ENCODE measurements at regions not wholly inside any gene's neighbourhood (a gene's known extent, or its start where the extent isn't known, plus 50 kb on each side); places are given as distances from the start of the nearest gene placed in this dataset.

- intact Hi-C loops (cut with micrococcal nuclease) = no loop called here
- Histone ChIP-seq H3K36me3 (replicated peaks in 1 of 2; ENCODE audit: control insufficient read depth in 1 of 2, insufficient read depth in 2 of 2, low read length in 2 of 2) (no peaks in the 10 kb centered on the region), H3K4me1 (ENCODE audit: control insufficient read depth in 1 of 2, insufficient read depth in 2 of 2, low read length in 2 of 2) (no peaks in the 10 kb centered on the region), H3K4me3 (replicated peaks in 1 of 3; ENCODE audit: low read depth in 2 of 3, low read length in 3 of 3) (no peak overlapping the region), H3K27ac (ENCODE audit: low read depth in 1 of 2, low read length in 2 of 2) (no peak overlapping the region), H3K9ac (ENCODE audit: insufficient read depth, low read length, poor library complexity, severe bottlenecking) (no peak overlapping the region), H3K9me3 (replicated peaks in 1 of 2; ENCODE audit: control insufficient read depth in 1 of 2, insufficient read depth in 1 of 2, low read length in 2 of 2) (peaks cover 0 to under 1% of the 10 kb centered on the region in 2 donors), H3K4me2 (replicated peaks; ENCODE audit: extremely low read depth, low read length, poor library complexity, severe bottlenecking) (no peak overlapping the region), H3K79me2 (ENCODE audit: insufficient read depth, low read length) (no peaks in the 10 kb centered on the region), H3K27me3 (ENCODE audit: control insufficient read depth in 2 of 2, insufficient read depth in 2 of 2, low read length in 2 of 2) (no peaks in the 10 kb centered on the region), H2AFZ (ENCODE audit: insufficient read depth, low read depth, low read length, poor library complexity, severe bottlenecking) (no peak overlapping the region), H4K20me1 (ENCODE audit: insufficient read depth, low read length) (no peaks in the 10 kb centered on the region)
- no peak for TF ChIP-seq CTCF (IDR thresholded peaks at IDR 0.05)
- Mint-ChIP-seq H3K4me1 (no peaks in the 10 kb centered on the region), H3K27me3 (ENCODE audit: low read depth in 3 of 3) (peaks cover 0 to 3% (median 1%) of the 10 kb centered on the region in 3 donors), H3K9me3 (peaks cover 0 to 9% (median 3%) of the 10 kb centered on the region in 7 donors), H3K27ac (peak overlapping the region in 1 of 7 donors; percentile 64), H3K4me3 (no peak overlapping the region), H3K36me3 (no peaks in the 10 kb centered on the region)
- no peak for DNase-seq
- WGBS (ENCODE audit: insufficient coverage) = 86% methylated on average over 1 of the region's 2 CpGs
Measured at GRCh38 chr1:5150191-5150590, 495.8 kb downstream of the AJAP1 start.

- Mint-ChIP-seq H3K36me3 (no peaks in the 10 kb centered on the region), H3K4me1 (no peaks in the 10 kb centered on the region), H3K27ac (no peak overlapping the region), H3K9me3 (peaks cover 0 to 7% (median 4%) of the 10 kb centered on the region in 7 donors), H3K27me3 (ENCODE audit: low read depth in 3 of 3) (peaks cover 0 to 1% (median 0%) of the 10 kb centered on the region in 3 donors), H3K4me3 (no peak overlapping the region)
- H3K9ac ChIP-seq (ENCODE audit: insufficient read depth, low read length, poor library complexity, severe bottlenecking) = no peak overlapping the region
- H3K27me3 ChIP-seq (ENCODE audit: control insufficient read depth in 2 of 2, insufficient read depth in 2 of 2, low read length in 2 of 2) = no peaks in the 10 kb centered on the region
- H3K79me2 ChIP-seq (ENCODE audit: insufficient read depth, low read length) = no peaks in the 10 kb centered on the region
- no peaks in the 10 kb centered on the region for H3K9me3 ChIP-seq (replicated peaks in 1 of 2; ENCODE audit: control insufficient read depth in 1 of 2, insufficient read depth in 1 of 2, low read length in 2 of 2)
- intact Hi-C loops (cut with micrococcal nuclease) = no loop called here
- WGBS (ENCODE audit: insufficient coverage) = no CpG with 5 or more reads among the region's 1 CpG
- no peaks in the 10 kb centered on the region for H3K4me1 ChIP-seq (ENCODE audit: control insufficient read depth in 1 of 2, insufficient read depth in 2 of 2, low read length in 2 of 2)
- no peak overlapping the region for H3K4me2 ChIP-seq (replicated peaks; ENCODE audit: extremely low read depth, low read length, poor library complexity, severe bottlenecking)
- no peak overlapping the region for H3K27ac ChIP-seq (ENCODE audit: low read depth in 1 of 2, low read length in 2 of 2)
- TF ChIP-seq CTCF (IDR thresholded peaks at IDR 0.05) = no peak
- H4K20me1 ChIP-seq (ENCODE audit: insufficient read depth, low read length) = no peaks in the 10 kb centered on the region
- no peak overlapping the region for H3K4me3 ChIP-seq (replicated peaks in 1 of 3; ENCODE audit: low read depth in 2 of 3, low read length in 3 of 3)
- H2AFZ ChIP-seq (ENCODE audit: insufficient read depth, low read depth, low read length, poor library complexity, severe bottlenecking) = no peak overlapping the region
- H3K36me3 ChIP-seq (replicated peaks in 1 of 2; ENCODE audit: control insufficient read depth in 1 of 2, insufficient read depth in 2 of 2, low read length in 2 of 2) = no peaks in the 10 kb centered on the region
- DNase-seq = no peak
Measured at GRCh38 chr1:5147806-5148205, 493.4 kb downstream of the AJAP1 start.
